Activated CD4-positive, CD25-positive, alpha-beta regulatory T cell treated with anti-CD3 and anti-CD28 coated beads, Interleukin-2, amount 50 U/mL, for 16 hours (primary cell): ENCODE measurements at regions not wholly inside any gene's neighbourhood (a gene's known extent, or its start where the extent isn't known, plus 50 kb on each side); places are given as distances from the start of the nearest gene placed in this dataset.

Experiments
- DNase-seq: peaks from one replicate; pipeline ENCODE4 v3.0.0-alpha.2; 2020; ENCODE audit warnings: low read depth, low spot score

DNA sequence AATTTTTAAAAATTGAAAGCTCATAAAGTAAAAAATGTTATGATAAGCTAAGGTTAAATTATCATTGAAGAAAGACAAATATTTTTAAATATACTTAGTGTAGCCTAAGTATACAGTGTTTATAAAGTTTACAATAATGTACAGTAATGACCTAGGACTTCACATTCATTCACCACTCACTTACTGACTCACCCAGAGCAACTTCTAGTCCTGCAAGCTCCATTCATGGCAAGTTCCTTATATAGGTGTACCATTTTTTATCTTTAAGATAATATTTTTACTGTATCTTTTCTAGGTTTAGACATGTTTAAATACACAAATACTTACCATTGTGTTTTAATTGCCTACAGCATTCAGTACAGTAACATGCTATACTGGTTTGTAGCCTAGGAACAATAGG lies 112.3 kb upstream of the RADX start:
- no peak for DNase-seq

DNA sequence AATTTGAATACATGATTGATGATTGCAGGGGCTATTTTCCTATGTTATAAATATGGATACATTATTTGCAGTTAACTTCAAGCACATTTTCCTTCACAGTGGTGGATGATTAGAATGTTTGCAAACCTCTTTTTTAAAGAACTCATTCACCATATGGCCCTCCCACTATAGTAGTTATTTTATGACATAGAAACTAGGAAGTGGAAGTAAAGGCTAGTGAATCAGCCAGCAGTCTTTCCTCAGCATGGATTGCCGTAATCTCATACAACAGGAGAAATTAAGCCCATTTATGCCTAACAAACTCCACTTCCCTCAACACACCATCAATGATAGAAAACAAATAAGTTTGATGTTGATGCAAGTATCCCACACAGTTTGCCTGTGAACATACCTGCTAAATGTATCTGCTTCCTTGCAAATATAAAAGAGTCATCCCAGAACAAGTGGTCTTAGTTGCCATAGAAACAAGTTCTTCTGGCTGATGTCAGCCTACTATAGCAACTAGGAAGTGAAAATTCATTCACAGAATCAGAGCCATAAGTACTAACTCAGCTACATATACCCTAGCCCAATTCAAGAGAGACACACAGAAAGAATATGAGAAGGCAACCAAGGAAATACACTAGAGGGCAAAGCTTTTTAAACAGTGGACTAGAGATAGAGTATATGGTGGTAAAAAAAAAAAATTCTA lies 100.9 kb upstream of the RADX start:
- DNase-seq, result no peak
